ENCODE measurements at regions not wholly inside any gene's neighbourhood (a gene's known extent, or its start where the extent isn't known, plus 50 kb on each side); places are given as distances from the start of the nearest gene placed in this dataset.

DNA sequence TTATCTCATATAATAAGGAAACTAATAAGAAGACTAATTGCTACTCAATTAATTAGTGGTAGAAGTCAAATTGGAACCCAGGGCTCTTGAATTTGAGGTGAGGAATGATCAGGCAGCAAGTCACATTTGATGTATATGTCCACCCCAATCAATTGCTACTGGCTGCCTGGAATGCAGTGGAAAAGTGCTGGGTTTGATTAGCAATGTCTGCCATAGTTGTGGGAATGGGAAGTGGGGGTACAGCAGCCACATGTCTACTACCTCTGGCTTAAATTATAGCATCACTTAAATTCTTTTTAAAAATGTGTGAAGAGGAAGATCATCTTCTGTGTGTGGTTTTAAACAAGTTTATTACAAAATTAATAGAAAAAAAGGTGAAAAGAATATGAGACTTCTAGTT lies 50.8 kb upstream of the NAV2 start:
- no peak for DNase-seq

DNA sequence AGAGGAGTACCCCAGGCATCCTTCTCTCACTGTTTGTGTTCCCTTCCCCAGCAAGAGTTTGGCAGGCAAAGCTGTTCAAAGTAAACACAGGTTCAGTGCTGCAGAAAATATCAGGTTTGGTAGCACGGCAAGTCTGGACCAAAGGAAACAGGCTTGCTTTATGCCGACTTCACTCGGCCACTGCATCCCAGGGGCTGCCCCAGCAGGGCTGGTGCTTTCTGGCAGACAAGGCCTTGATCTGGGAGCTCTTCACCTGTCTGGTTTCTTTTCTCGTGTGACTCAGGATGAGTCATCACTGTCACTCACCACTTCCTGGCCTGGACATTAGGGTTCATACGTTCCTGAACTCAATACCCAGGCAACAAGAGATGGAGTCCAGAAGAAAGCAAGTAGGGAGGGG lies 52.6 kb upstream of the NAV2 start:
- DNase-seq = peak in 1 of 2 donors; percentile 2

DNA sequence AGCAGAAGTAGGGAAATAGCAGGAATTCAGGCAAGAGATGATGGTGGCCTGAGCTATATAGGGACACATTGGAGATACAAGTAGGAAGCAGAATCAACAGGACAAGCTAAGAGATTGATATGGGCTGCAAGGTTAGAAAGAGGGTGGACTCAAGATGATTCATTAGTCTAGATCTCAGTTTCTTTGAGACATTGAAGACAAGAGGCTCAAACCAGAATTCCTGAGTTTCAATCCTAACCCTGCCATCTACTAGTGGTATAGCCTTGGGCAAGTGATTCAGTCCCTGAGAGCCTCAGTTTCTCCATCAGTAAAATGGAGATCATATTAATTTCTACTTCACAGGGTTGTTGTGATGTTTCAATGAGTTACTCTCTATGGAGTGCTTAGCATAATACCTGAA lies 53.1 kb upstream of the NAV2 start:
- DNase-seq = no peak

DNA sequence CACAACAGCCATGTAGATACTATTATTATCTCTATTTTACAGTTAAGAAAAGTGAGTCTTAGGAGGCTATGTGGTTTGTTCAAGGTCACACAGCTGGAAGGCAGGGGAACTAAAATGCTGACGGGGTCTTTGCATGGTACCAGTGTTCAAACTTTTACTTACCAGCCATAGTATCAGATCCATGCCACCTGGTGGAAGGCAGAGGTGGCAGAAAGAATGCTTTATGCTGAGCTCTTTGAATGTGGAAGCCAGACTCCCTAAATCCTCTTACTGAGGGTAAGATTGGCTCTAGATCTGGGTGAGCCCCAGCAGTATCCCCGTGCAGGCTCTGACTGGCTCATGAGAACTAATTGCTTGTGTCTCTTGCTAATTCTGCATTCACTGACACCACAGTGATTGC lies 54.3 kb upstream of the NAV2 start:
- no peak for DNase-seq

DNA sequence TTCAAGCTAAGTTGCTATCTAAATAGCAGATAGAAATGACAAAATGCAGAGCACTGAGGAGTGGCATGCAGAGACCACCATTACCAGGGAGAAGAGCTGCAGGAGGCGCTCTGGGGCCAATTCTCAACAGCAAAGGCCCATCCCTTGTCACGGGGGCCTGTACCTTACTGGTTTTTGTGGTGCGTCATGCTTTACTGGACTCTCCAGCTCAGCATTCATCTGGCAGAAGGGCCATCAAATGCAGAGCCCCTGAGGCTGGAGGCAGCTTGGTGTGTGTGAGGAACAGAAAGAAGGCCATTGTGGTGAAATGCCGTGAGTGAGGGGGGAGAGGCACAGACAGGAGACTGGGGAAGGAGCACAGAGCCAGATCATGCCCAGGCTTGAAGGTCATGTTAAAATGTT lies 56.5 kb upstream of the NAV2 start:
- DNase-seq = no peak

DNA sequence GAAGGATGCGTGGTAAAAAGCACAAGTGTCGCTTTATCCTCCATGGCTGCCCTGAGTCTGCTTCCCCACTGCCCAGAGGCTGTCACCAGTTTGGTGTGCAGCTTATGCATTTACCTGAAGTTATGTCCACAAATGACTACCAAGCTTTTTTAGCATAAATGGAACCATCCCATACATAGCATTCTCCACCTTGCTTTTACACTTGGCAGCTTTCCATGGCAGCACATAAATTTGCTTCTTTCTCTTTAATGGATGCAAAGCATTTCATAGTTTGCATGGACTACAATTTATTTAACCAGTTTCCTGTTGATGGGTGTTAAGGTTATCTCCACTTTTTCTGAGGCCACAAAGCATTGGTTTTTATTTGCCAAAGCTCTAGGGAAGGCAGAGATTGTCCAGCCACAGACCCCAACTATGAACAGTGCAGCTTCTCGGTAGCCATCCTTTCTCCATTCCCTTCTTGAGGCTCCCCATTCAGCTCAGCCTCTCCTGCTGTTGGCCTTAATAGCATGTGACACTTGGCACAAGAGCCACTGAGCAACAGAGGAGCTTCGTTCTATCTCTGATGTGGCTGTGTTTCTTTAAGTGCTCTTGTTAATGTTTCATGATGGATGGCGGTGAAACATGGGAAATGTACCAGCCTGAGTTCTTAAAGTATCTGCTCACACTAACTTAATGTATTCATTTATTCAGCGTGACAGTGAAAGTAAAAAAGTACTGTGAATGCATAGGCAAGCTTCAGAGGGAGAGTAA lies 59.8 kb upstream of the NAV2 start:
- no peak for DNase-seq

DNA sequence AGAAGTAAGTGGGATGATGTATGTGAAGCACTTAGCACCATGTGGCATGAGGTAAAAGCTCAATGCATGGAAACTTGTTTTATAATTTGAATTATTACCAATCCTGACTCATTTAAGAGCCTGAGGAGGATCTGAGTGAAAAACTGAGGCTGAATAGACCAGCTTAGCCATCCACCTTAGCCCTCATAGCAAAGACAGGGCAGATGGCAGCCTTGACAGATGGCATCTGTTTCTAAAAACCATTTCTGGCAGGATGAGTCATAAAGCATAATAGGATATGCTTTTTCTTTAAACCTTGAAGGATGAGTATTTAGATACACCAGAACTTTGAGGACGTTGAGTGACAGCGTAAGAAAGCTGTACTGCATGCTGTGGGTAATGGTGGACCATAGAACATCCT lies 61.0 kb upstream of the NAV2 start:
- DNase-seq = no peak

DNA sequence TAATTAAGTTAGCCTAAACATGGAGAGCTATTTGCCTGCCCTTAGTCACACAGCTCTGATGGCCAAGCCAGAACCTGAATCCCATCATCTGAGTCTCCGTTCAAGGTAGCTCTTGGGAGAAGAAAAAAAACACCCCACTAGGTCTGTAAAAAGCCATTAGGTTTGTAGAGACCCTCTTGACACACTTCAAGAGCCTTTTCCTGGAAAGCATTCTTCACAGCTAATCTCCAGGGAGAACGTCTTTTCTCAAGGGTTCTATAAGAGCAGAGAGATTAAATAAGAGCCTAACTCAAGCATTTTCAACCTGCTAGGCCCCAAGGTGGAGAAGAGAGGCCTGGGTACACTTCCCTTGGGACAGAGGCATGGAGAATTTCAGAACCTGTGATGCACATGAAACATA lies 61.6 kb upstream of the NAV2 start:
- DNase-seq = no peak

DNA sequence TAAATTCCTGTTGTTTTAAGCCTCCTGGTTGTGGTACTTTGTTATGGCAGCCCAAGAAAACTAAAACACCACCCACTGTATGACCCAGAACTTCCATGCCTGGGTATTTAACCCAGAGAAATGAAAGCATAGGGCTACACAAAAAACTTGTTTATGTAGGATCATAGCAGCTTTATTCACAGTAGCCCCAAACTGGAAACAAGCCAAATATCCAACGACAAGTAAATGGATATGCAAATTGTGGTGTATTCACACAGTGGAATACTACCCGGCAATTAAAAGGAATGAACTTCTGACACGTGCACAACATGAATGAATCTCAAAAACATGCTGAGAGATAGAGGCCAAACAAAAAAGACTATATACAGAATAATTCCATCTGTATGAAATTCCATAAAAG lies 62.2 kb upstream of the NAV2 start:
- DNase-seq = no peak

DNA sequence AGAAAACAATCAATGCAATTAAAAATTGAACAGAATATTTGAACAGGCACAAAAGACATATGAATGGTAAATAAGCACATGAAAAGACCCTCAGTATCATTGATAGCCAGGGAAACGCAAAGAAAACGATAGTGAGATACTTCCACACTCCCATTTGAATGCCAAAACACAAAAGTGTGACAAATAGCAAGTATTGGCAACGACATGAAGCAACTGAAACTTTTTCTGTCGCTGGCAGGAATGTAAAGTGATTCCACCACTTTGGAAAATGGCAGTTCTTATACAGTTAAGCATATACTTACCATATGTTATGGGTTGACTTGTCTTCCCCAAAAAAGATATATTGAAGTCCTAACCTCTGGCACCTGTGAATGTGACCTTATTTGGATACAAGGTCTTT lies 62.9 kb upstream of the NAV2 start:
- no peak for DNase-seq

DNA sequence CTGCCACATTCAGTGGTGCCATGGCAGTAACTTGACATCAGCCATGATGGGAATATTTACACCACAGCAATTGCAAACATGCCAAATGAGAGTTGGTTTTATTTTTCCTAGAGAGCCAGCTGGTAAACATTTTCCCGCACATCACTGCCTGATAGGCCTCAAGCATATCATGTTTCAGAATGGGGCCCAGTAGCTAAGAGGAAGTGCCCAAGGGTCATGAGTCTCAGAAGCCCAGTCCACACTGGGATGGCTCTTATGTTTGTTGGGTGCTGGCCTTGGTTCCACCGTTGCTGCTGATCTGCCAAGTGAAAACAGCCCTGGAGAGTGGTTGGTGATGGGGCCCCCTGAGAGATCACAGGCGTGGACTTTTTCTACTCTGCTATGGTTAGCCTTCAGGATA lies 64.3 kb upstream of the NAV2 start:
- DNase-seq = no peak

DNA sequence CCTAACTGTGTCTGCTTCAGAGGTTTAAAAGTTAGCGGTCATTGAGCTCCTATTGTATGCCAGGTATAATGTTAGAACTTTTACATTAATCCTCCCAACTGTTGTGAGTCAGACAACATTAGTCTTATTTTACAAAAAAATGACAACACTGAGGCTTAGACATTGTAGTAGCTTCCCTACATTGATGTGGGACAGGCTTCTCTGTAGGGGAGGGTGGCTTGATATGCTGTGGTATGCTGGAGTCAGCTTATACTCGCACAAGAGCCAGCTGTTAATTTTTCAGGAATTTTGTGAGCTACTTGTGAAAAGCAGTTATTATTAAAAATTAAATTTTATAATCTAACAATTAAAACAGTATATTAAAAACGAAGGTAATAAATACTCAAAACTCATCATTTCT lies 64.8 kb upstream of the NAV2 start:
- no peak for DNase-seq

DNA sequence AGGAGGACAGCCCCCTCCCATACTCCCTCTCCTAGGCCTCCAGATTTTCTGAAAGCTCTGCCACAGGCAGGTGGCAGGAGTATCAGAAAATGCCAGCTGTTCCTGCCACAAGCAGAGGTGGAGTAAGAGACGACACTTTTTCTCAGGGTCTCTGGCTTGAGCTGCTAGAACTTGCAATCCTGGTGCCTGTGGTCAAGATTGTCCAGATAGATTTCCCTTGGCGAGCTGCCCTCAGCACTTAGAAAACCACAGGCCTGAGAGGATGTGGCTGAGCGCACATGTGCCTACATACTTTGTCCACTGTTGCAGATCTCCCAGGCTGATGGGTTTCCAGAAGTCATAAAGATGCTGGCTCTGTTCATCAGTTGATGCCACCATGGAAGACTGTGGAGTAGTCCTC lies 65.7 kb upstream of the NAV2 start:
- no peak for DNase-seq

DNA sequence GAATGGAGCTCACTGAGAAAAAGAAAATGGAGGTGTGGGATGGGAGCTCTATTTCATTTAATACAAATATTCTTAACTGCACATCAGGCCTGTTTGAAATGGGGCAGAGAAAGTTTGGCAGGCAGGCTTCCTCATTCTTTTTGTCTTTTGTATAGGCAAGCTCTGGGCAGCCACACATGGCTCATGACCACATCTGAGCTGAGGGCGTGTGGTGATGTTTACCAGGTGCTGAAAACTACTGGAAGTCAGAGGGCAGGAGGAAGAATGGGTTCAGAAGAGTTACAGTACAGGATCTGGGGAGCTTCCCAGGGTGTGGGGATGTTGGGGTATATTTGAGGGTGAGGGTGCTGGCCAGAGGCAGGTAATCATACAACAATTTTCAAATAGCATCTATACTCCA lies 66.3 kb upstream of the NAV2 start:
- DNase-seq = no peak

DNA sequence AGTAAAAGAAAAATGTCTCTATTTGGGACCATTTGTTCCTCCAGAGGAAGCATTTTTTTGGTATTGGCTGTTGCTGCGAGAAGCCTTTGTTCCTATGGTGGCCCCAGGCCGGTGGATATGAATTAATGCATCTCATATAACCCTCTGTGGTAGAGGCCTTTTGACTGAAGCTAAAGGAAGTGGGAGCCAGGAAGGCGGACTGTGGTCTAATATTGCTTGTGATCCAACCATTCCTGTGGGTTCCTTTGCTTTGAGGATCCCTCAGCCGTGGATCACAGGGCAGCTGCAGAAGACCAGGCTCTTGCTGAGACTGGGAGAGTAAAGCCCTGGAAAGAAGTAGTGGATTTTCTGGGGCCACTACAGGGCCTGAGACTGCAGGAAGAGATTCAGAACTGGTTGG lies 68.3 kb upstream of the NAV2 start:
- DNase-seq = no peak

DNA sequence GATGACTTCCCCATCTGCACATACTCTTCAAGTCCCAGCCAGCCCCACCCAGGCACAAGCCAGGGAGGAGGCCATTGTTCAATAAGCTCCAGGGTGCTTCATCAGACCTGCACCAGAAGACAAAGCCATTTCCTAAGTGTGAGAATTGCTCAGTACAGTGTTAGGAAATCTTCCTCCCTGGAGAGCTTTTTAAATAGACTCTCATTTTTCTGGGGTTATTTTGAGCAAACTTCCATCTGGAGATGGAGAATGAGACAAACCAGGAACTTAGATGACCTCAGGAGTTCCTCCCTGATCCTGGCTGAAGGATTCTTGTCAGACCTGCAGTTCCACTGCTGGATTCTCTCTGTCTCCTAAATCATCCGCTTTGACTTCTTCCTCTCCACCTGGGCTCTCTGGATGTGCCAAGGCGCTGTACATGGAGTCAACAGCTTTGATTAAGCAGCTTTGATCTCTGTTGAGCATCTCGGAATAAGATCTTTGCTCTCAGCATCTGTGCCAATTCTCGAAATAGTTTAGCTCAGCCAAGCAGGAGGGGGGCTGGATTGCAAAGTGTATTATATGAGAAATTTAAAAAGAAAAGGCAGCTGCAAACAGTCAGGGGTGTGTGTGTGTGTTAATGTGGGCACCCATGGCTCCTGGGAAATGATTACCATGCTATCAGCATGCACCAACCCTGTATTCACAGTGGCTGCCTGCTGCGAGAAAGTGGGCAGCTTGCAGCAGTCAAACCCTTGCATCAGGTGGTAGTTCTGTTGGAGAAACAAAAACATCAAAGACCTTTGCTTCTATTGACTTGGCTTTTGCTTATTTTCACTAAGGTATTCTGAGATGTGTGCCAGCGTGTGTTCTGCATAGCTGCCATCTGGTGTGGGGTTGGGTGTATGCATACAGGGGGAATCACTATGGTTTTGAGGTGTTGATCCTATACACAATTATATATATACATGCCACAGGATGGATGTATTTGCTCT lies 70.2 kb upstream of the NAV2 start:
- DNase-seq = no peak

DNA sequence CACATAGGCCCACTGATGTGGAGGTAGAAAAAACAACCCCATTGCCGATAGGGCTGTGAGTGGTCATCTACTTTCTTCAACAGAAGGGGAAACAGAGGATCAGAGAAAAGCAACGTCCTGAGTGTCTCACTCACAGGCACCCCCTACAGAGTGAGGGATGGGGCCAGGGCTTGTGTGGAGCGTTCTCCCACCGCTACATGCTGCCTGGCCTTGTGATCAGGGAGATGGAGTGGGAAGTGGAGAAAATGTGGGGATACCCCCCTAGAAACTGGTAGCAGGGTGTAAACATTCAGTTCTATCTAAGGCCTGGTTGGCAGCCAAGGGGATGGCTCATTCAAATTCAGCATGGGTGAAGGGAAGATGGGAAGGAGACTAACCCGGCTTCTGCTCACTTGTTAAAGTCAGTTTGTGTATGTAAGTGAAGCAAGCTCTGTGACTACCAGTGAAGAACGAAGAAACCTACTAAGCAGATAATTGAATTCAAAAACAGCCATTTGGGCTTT lies 73.0 kb upstream of the NAV2 start:
- no peak for DNase-seq

DNA sequence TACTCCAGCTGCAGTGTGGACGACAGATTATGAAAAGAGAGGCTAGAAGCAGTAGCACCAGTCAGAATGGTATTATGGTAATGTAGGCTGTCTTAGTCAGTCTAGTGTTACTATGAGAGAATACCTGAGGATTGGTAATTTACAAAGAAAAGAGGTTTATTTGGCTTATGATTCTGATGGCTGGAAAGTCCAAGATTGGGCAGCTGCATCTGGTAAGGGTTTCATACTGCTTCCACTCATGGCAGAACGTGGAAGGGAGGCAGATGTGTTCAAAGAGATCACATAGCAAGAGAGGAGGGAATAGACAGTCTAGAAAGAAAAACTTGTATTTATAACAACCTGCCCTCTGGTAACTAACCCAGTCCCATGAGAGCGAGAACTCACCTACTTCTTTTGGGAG lies 77.3 kb upstream of the NAV2 start:
- no peak for DNase-seq

DNA sequence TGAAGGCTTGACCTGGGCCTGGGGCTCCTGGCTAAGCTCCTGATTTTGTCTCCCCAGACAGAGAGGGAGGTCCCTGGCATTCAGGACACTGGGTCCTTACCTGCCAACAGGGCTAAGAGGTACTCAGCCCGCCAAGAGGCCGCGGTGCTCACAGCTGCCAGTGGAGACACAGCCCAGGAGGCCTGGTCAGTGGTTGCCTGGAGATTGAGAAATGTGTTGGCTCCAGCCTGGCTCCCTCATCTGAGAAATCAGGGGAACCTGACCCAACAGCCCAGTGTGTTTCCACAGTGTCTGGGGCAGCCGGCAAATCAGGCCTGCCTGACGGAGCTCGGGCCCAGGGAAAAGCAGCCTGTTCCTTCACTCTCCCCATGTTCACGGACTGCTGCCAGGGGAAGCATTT lies 79.4 kb upstream of the NAV2 start:
- DNase-seq = no peak

DNA sequence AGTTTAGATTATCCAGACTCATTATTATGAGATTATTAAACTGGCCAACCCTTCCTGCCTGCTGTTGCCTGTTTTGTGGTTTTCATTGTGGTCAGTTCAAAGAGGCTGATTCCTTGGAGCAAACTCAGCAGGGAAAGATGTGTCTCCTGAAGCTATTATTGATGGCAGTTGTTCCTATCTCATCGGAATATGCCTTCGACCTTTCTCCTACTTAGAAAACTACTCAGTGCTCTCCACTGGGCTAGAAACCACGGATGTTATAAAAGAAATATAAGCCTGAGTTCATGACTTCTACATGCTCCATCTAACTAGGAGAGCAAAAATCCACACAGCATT lies 80.2 kb upstream of the NAV2 start:
- DNase-seq = no peak

DNA sequence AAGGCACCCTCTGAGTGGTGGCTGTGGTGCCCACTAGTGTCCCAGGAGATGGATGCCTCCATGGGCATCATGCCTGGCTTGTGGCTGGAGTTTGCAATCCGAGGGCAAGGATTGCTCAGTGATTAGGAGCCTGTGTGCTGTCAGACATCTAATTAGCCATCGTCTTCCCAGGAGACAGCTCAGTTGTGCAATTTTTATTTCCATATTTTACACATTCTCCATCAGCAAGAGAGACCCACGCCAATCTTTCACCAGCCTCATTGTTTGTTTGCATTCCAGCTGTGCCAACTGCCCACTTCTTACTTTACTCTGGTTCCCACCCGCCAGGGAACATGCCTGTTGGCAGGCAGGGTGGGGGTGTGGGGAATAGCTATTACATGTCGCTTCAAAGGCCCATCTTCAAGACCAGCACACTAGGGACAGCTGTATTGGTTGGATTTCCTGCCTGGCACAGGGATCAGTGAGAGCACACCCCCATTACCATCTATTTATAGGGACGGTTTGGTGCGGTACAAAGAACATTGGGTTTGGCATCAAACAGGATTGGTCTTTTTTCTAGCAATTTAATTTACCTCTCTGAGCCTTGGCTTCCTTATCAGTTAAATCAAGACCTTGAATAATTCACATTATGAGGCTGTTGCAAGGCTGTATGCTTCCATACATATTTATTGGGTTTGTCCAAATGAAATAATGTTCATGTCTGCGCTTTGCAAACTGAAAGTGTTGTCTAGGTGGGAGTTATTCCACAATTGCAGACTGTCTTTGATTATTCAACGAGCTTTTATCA lies 80.7 kb upstream of the NAV2 start:
- DNase-seq = no peak

DNA sequence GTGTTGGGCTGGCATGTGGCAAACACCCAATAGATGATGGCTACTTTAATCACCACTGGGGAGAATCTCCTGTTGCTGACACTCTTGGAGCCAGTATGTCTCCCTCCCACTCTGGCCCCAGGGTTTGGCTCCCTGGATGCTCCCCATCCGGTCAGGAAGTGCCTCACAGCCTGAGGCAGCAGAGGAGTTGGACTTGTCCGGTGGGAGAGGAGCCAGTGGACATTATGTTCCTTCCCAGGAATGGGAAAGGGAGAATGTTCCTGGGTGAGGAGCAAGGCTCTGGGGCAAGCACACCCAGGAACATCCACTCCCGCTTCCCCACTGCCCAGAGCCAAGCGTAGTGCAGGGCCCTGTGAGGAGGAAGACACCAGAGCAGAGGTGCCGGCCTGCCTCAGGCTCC lies 84.6 kb upstream of the NAV2 start:
- DNase-seq = no peak

DNA sequence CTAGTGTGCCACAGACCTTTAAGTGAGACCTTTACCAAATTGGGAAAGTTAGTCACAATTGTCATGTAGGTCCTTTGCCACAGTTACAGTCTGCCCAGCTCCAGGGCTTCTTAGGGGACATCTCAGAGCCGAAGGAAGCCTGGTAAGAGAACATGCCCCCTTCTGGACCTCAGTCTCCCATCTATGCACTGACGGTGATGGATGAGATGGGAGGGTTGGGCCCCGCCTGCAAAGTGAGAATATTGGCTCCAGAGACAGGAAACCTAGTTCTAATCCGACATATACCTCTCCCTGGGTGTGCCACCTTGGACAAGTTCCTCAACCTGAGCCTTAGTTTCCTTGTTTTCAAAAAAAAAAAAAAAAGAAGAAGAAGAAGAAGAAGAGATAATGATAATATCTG lies 85.1 kb upstream of the NAV2 start:
- no peak for DNase-seq

DNA sequence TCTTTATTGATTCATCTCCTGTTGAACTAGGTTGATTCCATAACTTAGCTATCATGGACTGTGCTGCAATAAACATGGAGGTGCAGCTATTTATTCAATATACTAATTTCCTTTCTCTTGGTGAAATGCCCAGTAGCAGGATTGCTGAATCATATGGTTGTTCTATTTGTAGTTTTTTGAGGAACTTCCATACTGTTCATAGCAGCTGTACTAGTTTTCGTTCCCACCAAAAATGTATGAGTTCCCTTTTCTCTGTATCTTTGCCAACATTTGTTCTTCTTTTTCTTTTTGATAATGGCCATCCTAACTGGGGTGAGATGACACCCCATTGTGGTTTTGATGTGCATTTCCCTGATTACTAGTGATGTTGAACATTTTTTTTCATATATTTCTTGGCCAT lies 87.2 kb upstream of the NAV2 start:
- no peak for DNase-seq

All from stimulated activated CD4-positive, alpha-beta T cell treated with anti-CD3 and anti-CD28 coated beads, Interleukin-2, amount 100 ng/mL, for 24 hours (primary cell).